ENCODE measurements at regions not wholly inside any gene's neighbourhood (a gene's known extent, or its start where the extent isn't known, plus 50 kb on each side); places are given as distances from the start of the nearest gene placed in this dataset.

DNA sequence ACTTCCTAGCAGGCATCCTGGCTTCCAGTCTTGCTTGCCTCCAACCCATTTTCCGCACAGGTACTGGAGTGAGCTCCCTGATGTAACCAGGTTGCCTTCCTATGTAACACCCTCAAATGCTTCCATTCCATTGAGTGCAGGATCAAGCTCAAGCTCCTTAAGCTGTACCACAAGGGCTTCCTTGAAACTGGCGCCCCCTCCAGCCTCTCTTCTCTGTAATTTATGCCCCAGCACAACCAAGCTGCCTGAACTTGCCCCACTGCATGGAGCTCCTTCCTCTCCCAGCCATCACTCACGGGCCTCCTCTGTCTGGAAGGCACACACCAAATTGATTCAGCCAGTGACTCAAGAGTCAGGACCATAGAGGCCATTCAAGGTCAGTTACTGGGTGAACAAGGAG, 234.8 kb upstream of the RPL38 start:
- Histone ChIP-seq H3K9me3 (ENCODE audit: low read length) (no peaks in the 10 kb centered on the region), H3K4me2 (ENCODE audit: low read length) (no peak overlapping the region), H3K79me2 (ENCODE audit: insufficient read depth, low read length) (no peaks in the 10 kb centered on the region), H3F3A (ENCODE audit: insufficient read depth, low read length) (no peaks in the 10 kb centered on the region), H3K27ac (ENCODE audit: low read depth, low read length, poor library complexity, severe bottlenecking) (no peak overlapping the region), H3K36me3 (ENCODE audit: insufficient read depth, low read length) (no peaks in the 10 kb centered on the region), H3K4me1 (ENCODE audit: insufficient read depth, low read length, severe bottlenecking) (no peaks in the 10 kb centered on the region), H3K4me3 (ENCODE audit: low read depth, low read length, poor library complexity, severe bottlenecking) (no peak overlapping the region), H2AFZ (ENCODE audit: low read length) (no peak overlapping the region), H4K20me1 (ENCODE audit: insufficient read depth, low read length) (no peaks in the 10 kb centered on the region), H3K9ac (ENCODE audit: low read length) (no peak overlapping the region), H3K9me2 (ENCODE audit: low read depth, low read length) (no peaks in the 10 kb centered on the region), H3K27me3 (ENCODE audit: insufficient read depth, low read length) (no peaks in the 10 kb centered on the region)
- TF ChIP-seq EZH2 (IDR thresholded peaks at IDR 0.05; ENCODE audit: borderline replicate concordance, low read length) (no peak), CTCF (IDR thresholded peaks at IDR 0.05; ENCODE audit: low read length) (no peak)

- Histone ChIP-seq H3K27ac (ENCODE audit: low read depth, low read length, poor library complexity, severe bottlenecking) (no peak overlapping the region), H3F3A (ENCODE audit: insufficient read depth, low read length) (no peaks in the 10 kb centered on the region), H3K4me3 (ENCODE audit: low read depth, low read length, poor library complexity, severe bottlenecking) (no peak overlapping the region), H3K4me2 (ENCODE audit: low read length) (no peak overlapping the region), H3K4me1 (ENCODE audit: insufficient read depth, low read length, severe bottlenecking) (no peaks in the 10 kb centered on the region), H3K79me2 (ENCODE audit: insufficient read depth, low read length) (no peaks in the 10 kb centered on the region), H3K27me3 (ENCODE audit: insufficient read depth, low read length) (no peaks in the 10 kb centered on the region), H2AFZ (ENCODE audit: low read length) (no peak overlapping the region), H3K9ac (ENCODE audit: low read length) (no peak overlapping the region), H3K36me3 (ENCODE audit: insufficient read depth, low read length) (no peaks in the 10 kb centered on the region), H3K9me2 (ENCODE audit: low read depth, low read length) (no peaks in the 10 kb centered on the region), H3K9me3 (ENCODE audit: low read length) (no peaks in the 10 kb centered on the region), H4K20me1 (ENCODE audit: insufficient read depth, low read length) (no peaks in the 10 kb centered on the region)
- TF ChIP-seq EZH2 (IDR thresholded peaks at IDR 0.05; ENCODE audit: borderline replicate concordance, low read length) (no peak), CTCF (IDR thresholded peaks at IDR 0.05; ENCODE audit: low read length) (no peak)
Measured at GRCh38 chr17:73969956-73970355, 233.5 kb upstream of the RPL38 start.

GRCh38 chr17:73971127-73971526, 232.4 kb upstream of the RPL38 start:
- Histone ChIP-seq H3K27me3 (ENCODE audit: insufficient read depth, low read length) (no peaks in the 10 kb centered on the region), H3F3A (ENCODE audit: insufficient read depth, low read length) (no peaks in the 10 kb centered on the region), H3K4me1 (ENCODE audit: insufficient read depth, low read length, severe bottlenecking) (no peaks in the 10 kb centered on the region), H3K79me2 (ENCODE audit: insufficient read depth, low read length) (no peaks in the 10 kb centered on the region), H3K36me3 (ENCODE audit: insufficient read depth, low read length) (no peaks in the 10 kb centered on the region), H3K27ac (ENCODE audit: low read depth, low read length, poor library complexity, severe bottlenecking) (no peak overlapping the region), H3K4me3 (ENCODE audit: low read depth, low read length, poor library complexity, severe bottlenecking) (no peak overlapping the region), H2AFZ (ENCODE audit: low read length) (no peak overlapping the region), H4K20me1 (ENCODE audit: insufficient read depth, low read length) (no peaks in the 10 kb centered on the region), H3K4me2 (ENCODE audit: low read length) (no peak overlapping the region), H3K9me2 (ENCODE audit: low read depth, low read length) (no peaks in the 10 kb centered on the region), H3K9me3 (ENCODE audit: low read length) (no peaks in the 10 kb centered on the region), H3K9ac (ENCODE audit: low read length) (no peak overlapping the region)
- TF ChIP-seq EZH2 (IDR thresholded peaks at IDR 0.05; ENCODE audit: borderline replicate concordance, low read length) (no peak), CTCF (IDR thresholded peaks at IDR 0.05; ENCODE audit: low read length) (no peak)

Data from OCI-LY1 (cell line).